HCT116 (cell line): ENCODE measurements at regions not wholly inside any gene's neighbourhood (a gene's known extent, or its start where the extent isn't known, plus 50 kb on each side); places are given as distances from the start of the nearest gene placed in this dataset.

ENCODE experiments used
- ATAC-seq: fragments of 200-7000 bp; cut with Tn5 transposase; 2 replicates; pipeline ENCODE4 v1.9.1; 2020; ENCODE audit warnings: mild to moderate bottlenecking, moderate library complexity
- BruUV-seq: library from RNA; stranded (reverse); fragments of 400-500 nt; replicated peaks from 2 replicates; lab custom pipeline; 2021; lab: Mats Ljungman, UMichigan
- CTCF ChIA-PET: fragments of 300-600 bp; sonication (Branson Sonifier 250); formaldehyde crosslinking; loops from one replicate; lab custom pipeline; 2021; ENCODE audit warnings: antibody characterized with exemption; lab: Charles Lee
- POLR2A ChIA-PET: fragments of 300-600, 350-600 bp; sonication (Branson Sonifier 250); formaldehyde crosslinking; loops from one replicate; lab custom pipeline; 2021; ENCODE audit warnings: antibody characterized with exemption; lab: Charles Lee
- RAD21 ChIA-PET, 2 experiments: fragments of 300-600 bp; sonication (Branson Sonifier 250); formaldehyde crosslinking; loops; one replicate each; lab custom pipeline; 2023; ENCODE audit warnings: low total read pairs in 2 of 2; ENCODE audit not compliant: uncharacterized antibody in 2 of 2, unreplicated experiment in 2 of 2, low non-redundant PET in 1 of 2; lab: Charles Lee
- DNase-seq: peaks from one replicate; pipeline ENCODE4 v3.0.0-alpha.2; 2010; ENCODE audit warnings: low read depth, low spot score
- H2AFZ ChIP-seq: fragments of 200-600 bp; shearing (Covaris generic), sonication (generic); 2 replicates; pipeline ENCODE4 v1.6.1; 2017; ENCODE audit warnings: low read depth, mixed run types, mixed read lengths, antibody characterized with exemption, low read length; ENCODE audit not compliant: poor library complexity, severe bottlenecking
- H3K27ac ChIP-seq: 2 replicates; pipeline ENCODE4 v1.5.1; 2012; ENCODE audit warnings: low read depth, low read length
- H3K27me3 ChIP-seq: fragments of 200-600 bp; sonication (generic); 2 replicates; pipeline ENCODE4 v1.6.1; 2016; ENCODE audit warnings: mixed run types, low read length, mixed read lengths; ENCODE audit not compliant: insufficient read depth
- H3K36me3 ChIP-seq, 2 experiments: fragments of 200-500 bp in 1 of 2; fragments of 200-600 bp in 1 of 2; sonication (Bioruptor generic) in 1 of 2; sonication (generic) in 1 of 2; 2 replicates each; pipeline versions ENCODE4 v1.5.1 to v1.6.1; 2014 to 2016; ENCODE audit warnings: low read length in 2 of 2, inconsistent platforms in 1 of 2, mixed read lengths in 1 of 2, mixed run types in 1 of 2; ENCODE audit not compliant: insufficient read depth in 2 of 2, control insufficient read depth in 1 of 2
- H3K4me1 ChIP-seq, 2 experiments: fragments of 200-600 bp in 1 of 2; sonication (generic) in 1 of 2; 2 replicates each; pipeline versions ENCODE4 v1.5.1 to v1.6.1; 2012 to 2017; ENCODE audit warnings: low read length in 2 of 2, inconsistent platforms in 1 of 2, mild to moderate bottlenecking in 1 of 2, mixed read lengths in 1 of 2, mixed run types in 1 of 2, moderate library complexity in 1 of 2; ENCODE audit not compliant: insufficient read depth in 2 of 2, control insufficient read depth in 1 of 2
- H3K4me2 ChIP-seq: fragments of 200-600 bp; sonication (generic); 2 replicates; pipeline ENCODE4 v1.6.1; 2017; ENCODE audit warnings: mixed run types, low read length, mixed read lengths
- H3K4me3 ChIP-seq, 2 experiments: fragments of 200-600 bp in 1 of 2; sonication (generic) in 1 of 2; replicated peaks in 1 of 2; 2 replicates each; pipeline ENCODE4 v1.5.1; 2011 to 2016; ENCODE audit warnings: low read length in 2 of 2, control low read depth in 1 of 2, low read depth in 1 of 2, mild to moderate bottlenecking in 1 of 2, mixed read lengths in 1 of 2, mixed run types in 1 of 2
- H3K79me2 ChIP-seq: fragments of 200-600 bp; sonication (generic); 2 replicates; pipeline ENCODE4 v1.6.1; 2017; ENCODE audit warnings: mild to moderate bottlenecking, mixed run types, low read length, moderate library complexity, mixed read lengths; ENCODE audit not compliant: insufficient read depth
- H3K9ac ChIP-seq: fragments of 200-600 bp; sonication (generic); 2 replicates; pipeline ENCODE4 v1.6.1; 2016; ENCODE audit warnings: low read length, mixed read lengths
- H3K9me2 ChIP-seq: fragments of 200-600 bp; sonication (generic), shearing (Covaris generic); 2 replicates; pipeline ENCODE4 v1.6.1; 2017; ENCODE audit warnings: mixed run types, mild to moderate bottlenecking, moderate library complexity; ENCODE audit not compliant: insufficient read depth
- H3K9me3 ChIP-seq, 2 experiments: fragments of 200-500 bp in 1 of 2; fragments of 200-600 bp in 1 of 2; sonication (Bioruptor generic) in 1 of 2; sonication (generic) in 1 of 2; 2 replicates each; pipeline ENCODE4 v1.6.1; 2014 to 2017; ENCODE audit warnings: low read length in 2 of 2, mixed read lengths in 2 of 2, inconsistent platforms in 1 of 2, low read depth in 1 of 2, mild to moderate bottlenecking in 1 of 2, mixed run types in 1 of 2, moderate library complexity in 1 of 2; ENCODE audit not compliant: control insufficient read depth in 1 of 2, insufficient read depth in 1 of 2
- H4K20me1 ChIP-seq: fragments of 200-600 bp; sonication (generic), shearing (Covaris generic); 2 replicates; pipeline ENCODE4 v1.6.1; 2017; ENCODE audit warnings: mixed run types, mild to moderate bottlenecking, moderate library complexity; ENCODE audit not compliant: insufficient read depth
- CEBPB ChIP-seq: IDR thresholded peaks from 2 replicates; pipeline ENCODE4 v1.6.1; 2012; ENCODE audit warnings: low read depth
- EGR1 ChIP-seq: IDR thresholded peaks from 2 replicates; pipeline ENCODE4 v1.6.1; 2012; ENCODE audit warnings: low read depth
- EZH2 ChIP-seq: fragments of 200-600 bp; sonication (generic); IDR thresholded peaks from 2 replicates; pipeline ENCODE4 v1.6.1; 2017; ENCODE audit warnings: antibody characterized with exemption, mixed run types
- EZH2phosphoT487 ChIP-seq: fragments of 200-600 bp; IDR thresholded peaks from 2 replicates; pipeline ENCODE4 v1.6.1; 2018; ENCODE audit warnings: antibody characterized with exemption, borderline replicate concordance
- FOSL1 ChIP-seq: IDR thresholded peaks from 2 replicates; pipeline ENCODE4 v1.6.1; 2012; ENCODE audit warnings: low read depth
- JUND ChIP-seq: IDR thresholded peaks from 2 replicates; pipeline ENCODE4 v1.6.1; 2012
- POLR2A ChIP-seq: IDR thresholded peaks from 2 replicates; pipeline ENCODE4 v1.7.0; 2011; ENCODE audit warnings: borderline replicate concordance; ENCODE audit not compliant: insufficient read depth, insufficient read length; ENCODE audit errors: extremely low read depth
- RAD21 ChIP-seq: IDR thresholded peaks from 2 replicates; pipeline ENCODE4 v1.6.1; 2012; ENCODE audit warnings: low read depth, mild to moderate bottlenecking
- SIN3A ChIP-seq: IDR thresholded peaks from 2 replicates; pipeline ENCODE4 v1.6.1; 2012; ENCODE audit warnings: low read depth
- SP1 ChIP-seq: IDR thresholded peaks from 2 replicates; pipeline ENCODE4 v1.6.1; 2012; ENCODE audit warnings: low read depth
- TCF7L2 ChIP-seq: IDR thresholded peaks from 2 replicates; pipeline ENCODE4 v1.7.0; 2011; ENCODE audit warnings: borderline replicate concordance, inconsistent platforms; ENCODE audit not compliant: insufficient read depth, insufficient read length; ENCODE audit errors: extremely low read depth
- YY1 ChIP-seq: IDR thresholded peaks from 2 replicates; pipeline ENCODE4 v1.6.1; 2011; ENCODE audit warnings: low read length, low read depth, moderate library complexity, mild to moderate bottlenecking; ENCODE audit not compliant: insufficient replicate concordance; ENCODE audit errors: extremely low read depth
- intact Hi-C: fragments of 100-400 bp; cut with micrococcal nuclease; formaldehyde crosslinking; loops from 2 replicates; pipeline ENCODE4 v1.10.0; 2022
- TF ChIP-seq, protein P1 (sequence below), 3 experiments: fragments of 200-600 bp in 1 of 3; sonication (generic) in 1 of 3; IDR thresholded peaks in 2 of 3; conservative IDR thresholded peaks in 1 of 3; 2 replicates each; pipeline ENCODE4 v1.5.1; 2012 to 2017; ENCODE audit warnings: low read depth in 2 of 3, low read length in 2 of 3, antibody characterized with exemption in 1 of 3, borderline replicate concordance in 1 of 3, control low read depth in 1 of 3, mild to moderate bottlenecking in 1 of 3, mixed read lengths in 1 of 3, mixed run types in 1 of 3, moderate library complexity in 1 of 3; ENCODE audit not compliant: insufficient read depth in 1 of 3
- TF ChIP-seq, protein P2 (sequence below): IDR thresholded peaks from 2 replicates; pipeline ENCODE4 v1.6.1; 2012
- TF ChIP-seq, protein P3 (sequence below): IDR thresholded peaks from 2 replicates; pipeline ENCODE4 v1.6.1; 2012; ENCODE audit warnings: low read depth

DNA sequence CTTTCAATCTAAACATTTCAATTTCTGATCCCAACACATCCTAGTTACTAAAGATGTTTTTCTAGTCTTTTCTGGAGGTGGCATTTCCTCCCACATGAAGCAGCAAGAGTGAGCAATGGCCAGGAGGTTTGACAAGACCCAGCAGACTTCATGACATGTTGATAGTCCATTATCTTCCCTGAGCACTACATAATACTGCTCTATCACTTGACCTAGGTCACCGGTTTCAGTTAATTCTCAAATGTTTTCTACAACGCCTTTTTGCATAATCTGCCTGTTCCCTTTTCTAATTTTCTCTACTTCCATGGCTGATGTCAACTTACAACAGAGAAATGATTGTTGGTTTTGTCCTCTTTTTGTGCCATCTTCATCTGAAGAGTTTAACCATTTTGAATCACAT is 62.0 kb upstream of the GPRIN3 start:
- H3K36me3 ChIP-seq, result no peaks in the 10 kb centered on the region
- intact Hi-C loops, result no loop called here
- DNase-seq (no peak), ATAC-seq (no peak)
- ChIA-PET RAD21 (no interaction called here), POLR2A (no interaction called here), CTCF (no interaction called here)
- no peaks in the 10 kb centered on the region for H3K4me1 ChIP-seq
- H3K79me2 ChIP-seq, result no peaks in the 10 kb centered on the region
- no TSS peak for BruUV-seq
- H2AFZ ChIP-seq, result no peak overlapping the region
- H3K9me3 ChIP-seq, result no peaks in the 10 kb centered on the region
- H3K27me3 ChIP-seq, result no peaks in the 10 kb centered on the region
- H3K9ac ChIP-seq, result no peak overlapping the region
- no peaks in the 10 kb centered on the region for H3K9me2 ChIP-seq
- H4K20me1 ChIP-seq, result no peaks in the 10 kb centered on the region
- no peak overlapping the region for H3K4me2 ChIP-seq
- TF ChIP-seq SIN3A, result no peak
- no peak for TF ChIP-seq SP1
- no peak for TF ChIP-seq RAD21
- no peak for TF ChIP-seq JUND
- no peak for TF ChIP-seq EGR1
- TF ChIP-seq FOSL1, result no peak
- TF ChIP-seq, protein P1, sequence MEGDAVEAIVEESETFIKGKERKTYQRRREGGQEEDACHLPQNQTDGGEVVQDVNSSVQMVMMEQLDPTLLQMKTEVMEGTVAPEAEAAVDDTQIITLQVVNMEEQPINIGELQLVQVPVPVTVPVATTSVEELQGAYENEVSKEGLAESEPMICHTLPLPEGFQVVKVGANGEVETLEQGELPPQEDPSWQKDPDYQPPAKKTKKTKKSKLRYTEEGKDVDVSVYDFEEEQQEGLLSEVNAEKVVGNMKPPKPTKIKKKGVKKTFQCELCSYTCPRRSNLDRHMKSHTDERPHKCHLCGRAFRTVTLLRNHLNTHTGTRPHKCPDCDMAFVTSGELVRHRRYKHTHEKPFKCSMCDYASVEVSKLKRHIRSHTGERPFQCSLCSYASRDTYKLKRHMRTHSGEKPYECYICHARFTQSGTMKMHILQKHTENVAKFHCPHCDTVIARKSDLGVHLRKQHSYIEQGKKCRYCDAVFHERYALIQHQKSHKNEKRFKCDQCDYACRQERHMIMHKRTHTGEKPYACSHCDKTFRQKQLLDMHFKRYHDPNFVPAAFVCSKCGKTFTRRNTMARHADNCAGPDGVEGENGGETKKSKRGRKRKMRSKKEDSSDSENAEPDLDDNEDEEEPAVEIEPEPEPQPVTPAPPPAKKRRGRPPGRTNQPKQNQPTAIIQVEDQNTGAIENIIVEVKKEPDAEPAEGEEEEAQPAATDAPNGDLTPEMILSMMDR (IDR thresholded peaks at IDR 0.05 in 2 of 3, conservative IDR thresholded peaks at IDR 0.05 in 1 of 3; ENCODE audit: borderline replicate concordance in 1 of 3, insufficient read depth in 1 of 3, low read depth in 2 of 3, low read length in 2 of 3), result no peak
- TF ChIP-seq, protein P2, sequence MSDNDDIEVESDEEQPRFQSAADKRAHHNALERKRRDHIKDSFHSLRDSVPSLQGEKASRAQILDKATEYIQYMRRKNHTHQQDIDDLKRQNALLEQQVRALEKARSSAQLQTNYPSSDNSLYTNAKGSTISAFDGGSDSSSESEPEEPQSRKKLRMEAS, result no peak
- TF ChIP-seq POLR2A, result no peak
- TF ChIP-seq CEBPB, result no peak
- no peak overlapping the region for H3K27ac ChIP-seq
- H3K4me3 ChIP-seq, result no peak overlapping the region

DNA sequence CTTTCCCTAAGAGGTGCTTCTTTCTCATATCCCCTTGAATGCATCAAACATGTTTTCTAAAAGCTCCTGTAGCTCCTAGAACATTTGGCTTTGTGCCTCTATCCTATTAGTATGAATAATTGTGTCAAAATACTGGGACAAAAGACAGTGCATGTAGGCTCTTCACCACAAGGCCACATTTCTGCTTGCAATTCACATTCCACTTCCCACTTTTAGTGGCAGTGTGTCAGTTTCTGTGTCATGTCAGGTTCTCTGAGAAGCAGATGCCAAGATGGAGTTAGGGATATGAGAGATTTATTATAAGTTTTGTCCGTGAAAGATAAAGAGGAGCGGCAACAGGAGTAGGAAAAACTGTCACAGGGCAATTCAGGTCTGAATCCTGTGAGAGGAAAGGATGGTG is 61.3 kb upstream of the GPRIN3 start:
- Histone ChIP-seq H4K20me1 (no peaks in the 10 kb centered on the region), H3K4me3 (no peak overlapping the region), H3K27ac (no peak overlapping the region), H3K4me2 (no peak overlapping the region), H3K27me3 (no peaks in the 10 kb centered on the region), H2AFZ (no peak overlapping the region), H3K9ac (no peak overlapping the region), H3K79me2 (no peaks in the 10 kb centered on the region), H3K9me2 (no peaks in the 10 kb centered on the region), H3K36me3 (no peaks in the 10 kb centered on the region), H3K9me3 (no peaks in the 10 kb centered on the region), H3K4me1 (no peaks in the 10 kb centered on the region)
- no TSS peak for BruUV-seq
- ATAC-seq, result no peak
- intact Hi-C loops, result no loop called here
- ChIA-PET POLR2A (no interaction called here), RAD21 (no interaction called here), CTCF (no interaction called here)
- DNase-seq, result no peak
- TF ChIP-seq, protein P2, result no peak
- no peak for TF ChIP-seq EZH2phosphoT487
- TF ChIP-seq TCF7L2, result no peak
- TF ChIP-seq FOSL1, result no peak
- TF ChIP-seq SIN3A, result no peak
- no peak for TF ChIP-seq YY1
- no peak for TF ChIP-seq JUND
- TF ChIP-seq, protein P3, sequence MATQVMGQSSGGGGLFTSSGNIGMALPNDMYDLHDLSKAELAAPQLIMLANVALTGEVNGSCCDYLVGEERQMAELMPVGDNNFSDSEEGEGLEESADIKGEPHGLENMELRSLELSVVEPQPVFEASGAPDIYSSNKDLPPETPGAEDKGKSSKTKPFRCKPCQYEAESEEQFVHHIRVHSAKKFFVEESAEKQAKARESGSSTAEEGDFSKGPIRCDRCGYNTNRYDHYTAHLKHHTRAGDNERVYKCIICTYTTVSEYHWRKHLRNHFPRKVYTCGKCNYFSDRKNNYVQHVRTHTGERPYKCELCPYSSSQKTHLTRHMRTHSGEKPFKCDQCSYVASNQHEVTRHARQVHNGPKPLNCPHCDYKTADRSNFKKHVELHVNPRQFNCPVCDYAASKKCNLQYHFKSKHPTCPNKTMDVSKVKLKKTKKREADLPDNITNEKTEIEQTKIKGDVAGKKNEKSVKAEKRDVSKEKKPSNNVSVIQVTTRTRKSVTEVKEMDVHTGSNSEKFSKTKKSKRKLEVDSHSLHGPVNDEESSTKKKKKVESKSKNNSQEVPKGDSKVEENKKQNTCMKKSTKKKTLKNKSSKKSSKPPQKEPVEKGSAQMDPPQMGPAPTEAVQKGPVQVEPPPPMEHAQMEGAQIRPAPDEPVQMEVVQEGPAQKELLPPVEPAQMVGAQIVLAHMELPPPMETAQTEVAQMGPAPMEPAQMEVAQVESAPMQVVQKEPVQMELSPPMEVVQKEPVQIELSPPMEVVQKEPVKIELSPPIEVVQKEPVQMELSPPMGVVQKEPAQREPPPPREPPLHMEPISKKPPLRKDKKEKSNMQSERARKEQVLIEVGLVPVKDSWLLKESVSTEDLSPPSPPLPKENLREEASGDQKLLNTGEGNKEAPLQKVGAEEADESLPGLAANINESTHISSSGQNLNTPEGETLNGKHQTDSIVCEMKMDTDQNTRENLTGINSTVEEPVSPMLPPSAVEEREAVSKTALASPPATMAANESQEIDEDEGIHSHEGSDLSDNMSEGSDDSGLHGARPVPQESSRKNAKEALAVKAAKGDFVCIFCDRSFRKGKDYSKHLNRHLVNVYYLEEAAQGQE, result no peak
- no peak for TF ChIP-seq EZH2
